Spleen (tissue), 7 donors: ENCODE measurements at regions not wholly inside any gene's neighbourhood (a gene's known extent, or its start where the extent isn't known, plus 50 kb on each side); places are given as distances from the start of the nearest gene placed in this dataset.

Experiments
- CTCF ChIP-seq, 11 experiments: fragments of 200-600 bp in 7 of 11; fragments of 450-650 bp in 4 of 11; sonication (generic) in 4 of 11; IDR thresholded peaks in 8 of 11; conservative IDR thresholded peaks in 3 of 11; 1 replicate in 7 of 11; 2 replicates in 4 of 11; pipeline versions ENCODE4 v1.4.0 to v1.8.0; 2016 to 2021; ENCODE audit warnings: antibody characterized with exemption in 11 of 11, inconsistent platforms in 4 of 11, mild to moderate bottlenecking in 1 of 11
- POLR2A ChIP-seq, 3 donors: fragments of 450-650 bp; IDR thresholded peaks; one replicate each; pipeline ENCODE4 v1.5.1; 2017; ENCODE audit warnings: antibody characterized with exemption in 3 of 3, mild to moderate bottlenecking in 1 of 3
- POLR2AphosphoS5 ChIP-seq, 3 donors: sonication (generic); formaldehyde crosslinking; IDR thresholded peaks; one replicate each; pipeline ENCODE4 v1.5.1; 2017; ENCODE audit warnings: antibody characterized with exemption in 3 of 3
- donor health status: DM: no; HTN: no; CAD: no; lungs with moderate emphysema.
- donor health status: DM: no; HTN: no; CAD: no.
- donor health status: DM: no; HTN: no; CAD: no.

- TF ChIP-seq POLR2AphosphoS5 (IDR thresholded peaks at IDR 0.05) (no peak), CTCF (IDR thresholded peaks at IDR 0.05 in 8 of 11, conservative IDR thresholded peaks at IDR 0.05 in 3 of 11) (no peak), POLR2A (IDR thresholded peaks at IDR 0.05) (no peak)
Measured at GRCh38 chr11:70501051-70501901, 102.9 kb downstream of the CTTN start.
